ENCODE measurements at regions not wholly inside any gene's neighbourhood (a gene's known extent, or its start where the extent isn't known, plus 50 kb on each side); places are given as distances from the start of the nearest gene placed in this dataset.
A peak's percentile ranks its signal among the peaks of the same experiment; 100 is the strongest.
"Not testable (repeated sequence)": the region's sequence is repeated elsewhere in the genome, so short reads cannot be mapped to it uniquely, and the experiment has no call there.

- no peak for DNase-seq
Observed at GRCh38 chr3:14252321-14253021, 73.9 kb downstream of the LSM3 start.

DNA sequence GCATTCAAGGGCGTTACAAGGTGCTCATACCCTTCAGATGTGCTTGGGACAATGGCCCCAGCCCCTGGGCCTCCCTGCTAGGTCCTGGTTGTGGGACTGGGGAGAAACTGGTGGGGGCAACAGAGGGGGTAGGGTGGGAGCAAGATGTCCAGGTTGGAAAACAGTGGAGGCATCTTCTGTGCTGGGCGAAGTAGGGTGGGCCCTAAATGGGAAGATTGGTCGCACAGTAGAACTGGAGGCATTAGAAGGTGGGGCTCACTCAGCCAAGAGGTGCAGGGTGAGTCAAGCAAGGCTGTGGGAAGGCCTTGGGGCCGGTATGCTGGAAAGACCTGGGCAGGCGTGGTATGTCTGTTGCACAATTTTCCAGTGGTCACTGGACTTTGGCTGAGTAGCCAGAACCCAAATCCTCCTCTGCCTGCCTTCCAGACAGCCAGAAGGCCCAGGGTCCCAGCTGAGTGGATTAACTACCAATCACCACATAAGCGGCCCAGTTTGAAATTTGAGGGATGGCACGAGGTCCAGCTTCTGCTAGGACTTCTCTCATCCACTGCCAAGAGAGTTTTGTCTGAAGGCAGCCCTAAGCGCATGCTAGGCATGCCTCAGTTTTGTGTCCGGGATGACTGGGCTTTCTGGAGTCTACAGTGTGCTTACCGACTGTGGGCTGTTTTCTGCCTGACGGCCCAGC, 74.5 kb downstream of the LSM3 start:
- DNase-seq, result no peak

DNA sequence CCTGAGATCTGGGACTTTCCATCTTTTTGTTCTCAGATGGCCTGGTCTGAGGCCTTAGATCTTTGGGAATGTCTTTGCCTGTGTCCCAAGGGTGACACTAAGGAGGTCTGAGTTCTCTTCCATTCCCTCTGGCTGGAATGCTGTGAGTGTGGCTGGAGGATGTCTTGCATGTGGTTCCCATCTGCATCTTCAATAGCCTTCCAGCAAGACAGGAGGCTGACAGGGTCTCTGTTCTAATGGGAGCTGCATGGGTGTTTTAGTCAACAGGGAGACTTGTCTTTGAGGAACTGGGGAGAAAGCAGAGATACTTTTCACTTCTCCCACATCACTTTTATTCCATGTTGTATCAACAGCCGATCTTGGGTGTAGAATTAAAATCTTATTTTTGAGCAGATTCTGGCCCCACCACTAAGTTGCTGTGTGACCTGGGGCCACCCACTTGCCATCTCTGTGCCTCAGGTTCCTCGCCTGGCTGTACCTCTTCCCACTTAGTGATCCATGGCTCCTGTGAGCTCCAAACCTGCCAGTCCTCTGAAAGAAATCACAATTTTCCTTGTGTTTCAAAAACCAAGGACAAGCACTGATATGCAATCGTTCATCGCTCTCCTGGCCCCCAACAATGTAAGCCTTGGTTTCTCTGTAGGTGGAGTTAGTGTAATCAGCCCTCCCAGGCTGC, 75.2 kb downstream of the LSM3 start:
- no peak for DNase-seq

- no peak for DNase-seq
Observed at GRCh38 chr3:14254812-14255702, 76.4 kb downstream of the LSM3 start.

GRCh38 chr3:14256046-14256445, 77.4 kb downstream of the LSM3 start:
- no peak for DNase-seq

DNA sequence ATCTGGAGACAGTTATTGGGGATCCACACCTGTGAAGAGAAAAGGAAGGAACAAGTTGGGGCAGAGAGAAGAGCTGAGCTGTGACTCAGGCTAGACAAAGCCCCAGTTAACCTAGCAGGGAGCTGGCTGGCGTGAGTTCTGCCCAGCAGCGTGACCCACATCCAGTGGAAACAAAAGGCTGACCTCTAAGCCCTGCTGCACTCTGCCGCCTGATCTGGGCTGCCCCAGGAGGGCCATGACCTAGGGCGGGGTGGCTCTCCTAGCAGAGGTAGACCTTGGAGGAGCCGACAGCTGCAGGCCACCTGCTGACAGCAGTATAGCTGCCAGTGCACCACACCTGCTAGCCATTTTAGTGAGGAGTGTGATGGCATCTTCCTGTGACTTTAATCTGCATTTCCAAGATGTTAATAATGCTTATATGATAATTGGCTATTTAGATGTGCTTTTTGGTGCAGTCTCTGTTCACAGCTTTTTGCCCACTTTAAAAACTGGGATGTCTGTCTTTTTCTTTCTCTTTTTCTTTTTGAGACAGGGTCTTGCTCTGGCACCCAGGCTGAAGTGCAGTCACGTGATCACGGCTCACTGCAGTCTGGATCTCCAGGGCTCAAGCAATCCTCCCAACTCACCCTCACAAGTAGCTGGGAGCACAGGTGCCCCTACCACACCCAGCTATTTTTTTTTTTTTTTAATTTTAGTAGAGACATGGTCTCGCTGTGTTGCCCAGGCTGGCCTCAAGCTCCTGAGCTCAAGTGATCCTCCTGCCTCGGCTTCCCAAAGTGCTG, 78.1 kb downstream of the LSM3 start:
- peak; percentile 27 for DNase-seq

DNA sequence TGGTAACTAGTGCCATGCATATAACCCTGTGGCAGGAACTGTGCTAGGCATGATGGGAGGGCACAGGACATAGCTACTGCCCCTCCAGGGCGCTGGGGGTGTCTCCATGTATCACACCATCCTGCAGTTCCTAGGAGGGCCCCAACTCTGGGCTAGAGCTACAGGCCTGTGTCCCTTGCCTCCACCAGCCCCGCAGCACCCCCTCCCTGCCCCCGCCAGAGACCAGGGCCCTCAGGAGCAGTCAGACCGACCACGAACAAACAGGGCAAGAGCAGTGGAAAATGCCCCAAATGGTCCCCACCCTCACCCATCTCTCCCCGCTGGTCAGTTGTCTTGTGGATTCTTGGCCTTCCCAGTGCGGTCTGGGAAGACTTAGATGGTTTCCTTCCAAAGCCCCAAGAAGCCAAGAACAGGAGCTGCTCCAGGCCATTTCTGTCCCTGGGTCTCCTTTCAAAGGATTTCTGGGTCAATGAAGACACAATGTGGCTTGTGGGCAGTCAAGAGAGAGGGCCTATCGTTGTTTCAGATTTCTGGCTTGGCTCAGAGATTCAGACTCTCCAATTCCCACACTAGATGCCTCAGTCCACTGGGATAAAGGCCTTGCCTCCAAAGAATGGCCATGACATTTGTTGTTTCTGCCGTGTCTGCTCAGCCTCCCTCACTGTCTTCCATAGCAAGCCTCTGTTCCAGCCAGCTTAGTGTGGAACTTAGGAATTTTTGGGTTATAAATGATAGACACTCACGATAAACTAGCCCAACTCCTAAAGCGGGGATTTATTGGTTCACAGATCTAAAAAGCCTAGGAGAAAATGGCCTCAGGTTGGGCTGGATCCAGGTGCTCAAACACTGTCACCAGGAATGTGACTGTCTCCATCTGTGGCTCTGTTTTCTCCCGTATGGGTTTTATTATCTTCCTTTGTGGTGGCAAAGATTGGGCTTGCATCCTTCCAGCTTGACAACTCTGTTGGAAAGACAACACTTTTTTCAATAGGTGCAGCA, 80.6 kb downstream of the LSM3 start:
- DNase-seq, result no peak

- DNase-seq, result no peak
Observed at GRCh38 chr3:14260463-14260862, 81.8 kb downstream of the LSM3 start.

- peak; percentile 82 for DNase-seq
Observed at GRCh38 chr3:14261229-14261628, 82.6 kb downstream of the LSM3 start.

GRCh38 chr3:14262212-14262611, 83.6 kb downstream of the LSM3 start:
- no peak for DNase-seq

- DNase-seq, result no peak
Observed at GRCh38 chr3:14262867-14263266, 84.2 kb downstream of the LSM3 start.

DNA sequence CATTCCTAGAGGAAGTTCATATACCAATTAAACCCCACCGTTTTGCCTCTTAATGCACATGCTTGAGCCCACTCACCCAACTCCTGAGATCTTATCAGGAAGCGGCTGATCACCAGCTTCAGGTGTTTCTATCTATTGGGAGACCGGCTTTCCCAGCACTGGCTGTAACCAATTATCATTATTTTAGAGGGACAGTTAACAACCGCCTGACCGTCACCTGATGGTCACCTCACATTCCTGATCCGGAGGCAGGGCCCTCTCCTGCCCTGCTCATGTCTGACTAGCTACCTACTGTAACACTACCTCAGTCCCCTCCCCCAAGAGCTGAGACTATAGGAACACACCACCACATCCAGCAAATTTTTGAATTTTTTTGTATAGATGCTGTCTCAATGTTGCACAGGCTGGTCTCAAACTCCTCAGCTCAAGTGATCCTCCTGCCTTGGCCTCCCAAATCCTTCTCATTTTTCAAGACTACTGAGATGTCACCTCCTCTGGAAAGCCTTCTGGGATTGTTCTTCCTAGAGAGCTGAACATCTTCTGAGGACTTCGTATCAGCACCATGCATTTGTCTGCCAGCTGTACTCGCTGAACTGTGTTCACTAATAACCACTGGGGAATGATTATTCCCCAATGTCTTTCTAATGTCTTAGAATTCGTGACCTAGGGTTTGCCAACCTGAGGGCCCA, 84.8 kb downstream of the LSM3 start:
- DNase-seq, result no peak

DNA sequence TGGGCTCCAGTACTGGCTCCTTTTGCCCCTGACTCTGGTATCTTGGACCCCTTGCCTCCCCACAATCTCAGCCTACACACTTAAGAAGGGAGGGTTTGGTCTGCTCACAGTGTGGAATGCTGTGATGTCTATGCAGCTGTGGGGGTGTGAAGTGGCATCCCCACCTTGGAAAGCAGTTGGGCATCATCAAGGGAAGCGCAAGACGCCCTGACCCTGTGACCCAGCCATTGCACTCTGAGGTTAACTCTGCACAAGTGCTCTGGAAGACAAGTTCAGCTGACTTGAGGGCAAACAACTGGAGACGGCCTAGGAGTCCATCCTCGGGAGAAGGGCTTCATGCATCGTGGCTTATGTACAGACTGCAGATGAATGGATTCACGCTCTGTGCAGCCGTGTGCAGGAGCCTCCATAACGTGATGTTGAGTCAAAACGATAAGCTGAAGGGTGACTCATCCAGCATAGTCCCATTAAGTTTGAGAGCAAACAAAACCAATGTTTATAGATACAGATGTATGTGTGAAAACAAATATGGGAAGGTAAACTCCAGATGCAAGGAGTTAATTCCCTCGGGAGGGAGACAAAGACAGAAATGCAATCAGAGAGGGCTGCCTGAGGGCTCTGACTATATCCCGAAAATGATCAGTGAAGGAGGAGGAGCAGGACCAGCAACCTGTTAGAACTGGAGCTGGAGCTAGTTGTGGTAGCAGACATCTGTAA, 86.8 kb downstream of the LSM3 start:
- no peak for DNase-seq

- no peak for DNase-seq
Observed at GRCh38 chr3:14266361-14266760, 87.7 kb downstream of the LSM3 start.

GRCh38 chr3:14267976-14268375, 89.4 kb downstream of the LSM3 start:
- no peak for DNase-seq

- no peak for DNase-seq
Observed at GRCh38 chr3:14268897-14269296, 90.3 kb downstream of the LSM3 start.

DNA sequence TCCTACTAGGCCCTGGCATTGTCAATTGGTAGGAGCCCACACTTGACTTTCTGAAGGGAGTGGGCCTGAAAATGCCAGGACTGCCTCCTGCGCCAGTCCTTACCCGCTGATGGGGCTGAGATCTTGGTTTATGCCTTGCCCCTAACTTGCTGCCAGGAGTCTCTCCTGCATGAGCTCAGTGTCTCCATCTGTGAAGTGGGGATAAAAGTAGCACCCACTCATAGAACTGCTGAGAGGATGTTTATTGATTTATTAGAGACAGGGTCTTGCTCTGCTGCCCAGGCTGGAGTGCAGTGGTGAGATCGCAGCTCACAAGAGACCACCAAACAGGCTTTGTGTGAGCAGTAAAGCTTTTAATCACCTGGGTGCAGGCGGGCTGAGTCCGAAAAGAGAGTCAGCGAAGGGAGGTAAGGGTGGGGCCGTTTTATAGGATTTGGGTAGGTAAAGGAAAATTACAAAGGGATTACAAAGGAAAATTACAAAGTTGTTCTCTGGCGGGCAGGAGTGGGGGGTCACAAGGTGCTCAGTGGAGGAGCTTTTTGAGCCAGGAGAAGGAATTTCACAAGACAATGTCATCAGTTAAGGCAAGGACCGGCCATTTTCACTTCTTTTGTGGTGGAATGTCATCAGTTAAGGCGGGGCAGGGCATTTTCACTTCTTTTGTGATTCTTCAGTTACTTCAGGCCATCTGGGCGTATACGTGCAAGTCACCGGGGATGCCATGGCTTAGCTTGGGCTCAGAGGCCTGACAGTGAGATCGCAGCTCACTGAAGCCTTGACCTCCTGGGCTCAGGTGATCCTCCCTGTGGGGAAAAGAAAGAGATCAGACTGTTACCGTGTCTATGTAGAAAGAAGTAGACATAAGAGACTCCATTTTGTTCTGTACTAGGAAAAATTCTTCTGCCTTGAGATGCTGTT, 93.7 kb downstream of the LSM3 start:
- not testable (repeated sequence) for DNase-seq

- not testable (repeated sequence) for DNase-seq
Observed at GRCh38 chr3:14272959-14273560, 94.4 kb downstream of the LSM3 start.

All from midbrain (tissue), 1 donor.